GM19468 (cell line): ENCODE measurements at regions not wholly inside any gene's neighbourhood (a gene's known extent, or its start where the extent isn't known, plus 50 kb on each side); places are given as distances from the start of the nearest gene placed in this dataset.

ENCODE experiments used
- ATAC-seq: cut with Tn5 transposase; IDR thresholded peaks from one replicate; pipeline ENCODE4 v1.9.1; 2021; ENCODE audit warnings: mild to moderate bottlenecking, moderate library complexity, moderate number of reproducible peaks; ENCODE audit not compliant: unreplicated experiment; ENCODE audit errors: extremely low read depth

DNA sequence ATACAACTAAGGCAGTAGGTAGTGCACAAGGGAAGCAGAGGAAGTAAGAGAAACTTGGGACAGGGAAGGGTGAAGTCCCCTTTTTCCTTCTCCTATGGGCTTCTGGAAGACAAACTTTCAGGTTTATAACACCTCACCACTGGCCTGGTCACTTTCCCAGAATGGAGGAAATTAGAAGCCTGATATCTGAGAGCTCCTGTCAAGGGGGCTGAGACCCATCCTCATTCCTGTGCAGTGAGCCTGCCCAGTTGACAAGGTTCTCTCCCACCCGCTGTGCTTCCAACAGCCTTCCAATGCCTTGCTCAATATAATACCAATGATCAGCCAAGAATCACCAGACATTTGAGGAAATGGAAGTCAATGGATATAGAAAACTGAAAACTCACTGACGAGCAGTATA, 100.4 kb upstream of the YPEL5 start:
- no peak for ATAC-seq

- no peak for ATAC-seq
Measured at GRCh38 chr2:30046979-30047378, 99.8 kb upstream of the YPEL5 start.

- ATAC-seq, result no peak
Measured at GRCh38 chr2:30048636-30049175, 98.1 kb upstream of the YPEL5 start.

GRCh38 chr2:30055548-30055947, 91.3 kb upstream of the YPEL5 start:
- no peak for ATAC-seq

GRCh38 chr2:30060562-30060961, 86.2 kb upstream of the YPEL5 start:
- ATAC-seq, result no peak

DNA sequence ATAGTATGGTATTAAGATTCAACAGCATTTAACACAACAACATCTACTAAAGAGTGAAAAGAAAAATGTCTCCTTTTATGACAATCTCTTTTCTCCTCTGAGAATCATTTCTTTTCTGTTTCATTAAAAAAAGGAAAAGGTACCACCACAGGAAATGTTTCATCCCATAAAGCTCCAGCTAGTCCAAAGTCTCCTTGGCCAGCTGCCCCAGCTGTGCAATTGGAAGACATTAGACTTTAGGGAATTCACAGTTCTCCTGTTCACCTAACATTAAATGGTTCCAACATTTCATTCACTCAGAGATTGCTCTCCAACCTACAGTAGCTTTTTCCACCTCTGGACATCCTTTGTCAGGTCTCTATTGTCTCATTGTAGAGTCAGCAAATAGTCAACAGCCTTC, 78.7 kb upstream of the YPEL5 start:
- ATAC-seq, result no peak

DNA sequence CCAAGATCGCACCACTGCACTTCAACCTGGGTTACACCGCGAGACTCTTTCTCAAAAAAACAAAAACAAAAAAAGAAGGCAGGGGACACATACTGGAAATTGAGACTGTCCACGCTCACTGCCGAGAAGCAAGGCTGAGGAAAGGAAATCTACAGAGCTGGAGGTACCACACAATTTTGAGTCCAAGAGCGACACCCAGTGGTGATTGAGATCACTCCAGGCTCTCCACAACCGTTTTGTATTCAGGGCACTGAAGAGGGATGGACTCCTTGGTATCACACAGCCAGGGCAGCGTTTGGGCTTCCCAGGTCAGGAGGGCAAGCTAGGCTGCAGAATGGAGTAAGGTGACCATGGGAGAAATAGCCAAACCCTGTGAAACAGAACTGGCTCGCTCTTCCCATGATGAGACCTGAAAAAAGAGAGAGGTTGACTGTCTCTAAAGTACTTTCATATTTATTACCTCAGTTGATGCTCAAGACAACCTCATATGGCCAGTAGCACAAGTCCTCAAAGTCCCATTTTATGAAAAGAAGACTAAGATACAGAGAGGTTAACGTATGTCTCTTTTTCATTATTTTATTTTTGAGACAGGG, 74.5 kb upstream of the YPEL5 start:
- peak; percentile 63 for ATAC-seq

GRCh38 chr2:30073523-30073922, 73.3 kb upstream of the YPEL5 start:
- ATAC-seq, result no peak

DNA sequence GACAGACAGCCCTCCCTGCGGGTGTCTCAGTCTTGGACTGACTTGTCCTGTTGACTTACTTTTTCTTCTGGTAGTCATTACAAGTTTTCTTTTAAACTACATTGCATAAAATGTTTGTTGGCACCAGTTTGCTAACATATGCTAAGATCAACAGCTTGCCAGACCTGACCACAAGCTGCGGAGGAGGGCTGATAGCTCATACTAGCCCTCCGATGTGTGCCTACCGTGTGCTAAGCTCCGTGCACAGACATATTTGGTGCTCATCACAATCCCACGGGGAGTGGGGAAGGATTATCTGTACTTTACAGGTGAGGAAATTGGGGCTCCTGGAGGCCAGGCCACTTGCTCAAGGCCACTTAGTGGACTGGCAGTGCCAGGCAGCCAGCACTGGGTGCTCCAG, 72.8 kb upstream of the YPEL5 start:
- ATAC-seq, result no peak

- no peak for ATAC-seq
Measured at GRCh38 chr2:30078521-30078920, 68.3 kb upstream of the YPEL5 start.

GRCh38 chr2:30084915-30085314, 61.9 kb upstream of the YPEL5 start:
- no peak for ATAC-seq

DNA sequence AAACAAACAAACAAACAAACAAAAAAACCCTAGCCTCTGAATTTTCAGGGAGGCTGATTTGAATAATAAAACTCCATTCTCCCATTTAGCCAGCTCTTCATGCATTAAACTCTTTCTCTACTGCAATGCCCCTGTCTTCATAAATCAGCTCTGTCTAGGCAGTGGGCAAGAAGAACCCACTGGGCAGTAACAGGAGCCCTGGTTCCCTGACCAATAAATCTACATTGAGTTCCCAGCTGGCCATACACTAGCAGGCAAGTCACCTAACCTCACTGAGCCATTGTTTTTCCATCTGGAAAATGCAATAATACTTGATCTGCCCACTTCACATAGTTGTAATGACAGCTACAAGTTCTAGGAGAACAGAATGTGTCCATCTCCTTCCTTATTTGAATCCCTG, 57.6 kb upstream of the YPEL5 start:
- no peak for ATAC-seq

DNA sequence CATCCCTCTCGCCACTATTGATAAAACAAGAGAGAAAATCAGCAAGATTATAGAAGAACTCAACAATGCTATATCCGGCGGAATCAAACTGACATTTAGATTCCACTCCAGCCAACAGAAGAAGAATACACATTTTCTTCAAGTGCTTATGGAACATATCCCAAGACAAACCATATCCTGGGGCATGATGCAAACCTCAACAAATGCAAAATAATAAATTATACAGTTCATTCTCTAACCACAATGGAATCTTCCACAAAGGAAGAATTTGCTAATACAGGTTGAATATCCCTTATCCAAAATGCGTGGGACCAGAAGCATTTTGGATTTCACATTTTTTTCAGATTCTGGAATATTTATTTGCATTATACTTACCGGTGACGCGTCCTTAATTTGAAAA, 51.4 kb upstream of the YPEL5 start:
- ATAC-seq, result no peak

DNA sequence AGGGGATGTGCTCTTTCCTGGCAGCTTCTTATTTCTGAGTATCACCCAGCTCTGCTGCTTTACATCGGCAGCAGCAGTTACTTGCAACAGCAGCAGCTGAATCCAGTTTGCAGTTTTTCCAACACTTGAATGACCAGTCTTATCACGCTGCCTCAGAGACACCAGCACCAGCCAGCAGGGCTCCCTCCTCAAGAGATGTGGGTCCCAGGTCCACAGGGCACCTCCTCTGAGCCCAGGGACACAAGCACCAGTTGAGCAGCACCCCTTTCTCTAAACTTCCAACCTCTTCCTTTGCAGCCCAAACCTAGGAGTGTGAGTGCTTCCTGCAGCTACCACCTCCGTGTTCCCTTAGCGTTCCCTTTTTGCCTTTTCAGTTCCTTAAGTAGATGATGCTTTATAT, 50.4 kb upstream of the YPEL5 start:
- ATAC-seq, result no peak
